ENCODE measurements at regions not wholly inside any gene's neighbourhood (a gene's known extent, or its start where the extent isn't known, plus 50 kb on each side); places are given as distances from the start of the nearest gene placed in this dataset.

GRCh38 chr13:34672631-34673030 lies 269.4 kb upstream of the NBEA start:
- no peak for TF ChIP-seq EZH2 (IDR thresholded peaks at IDR 0.05; ENCODE audit: low read depth)
- no peak for TF ChIP-seq CTCF (conservative IDR thresholded peaks at IDR 0.05)
